ENCODE measurements at regions not wholly inside any gene's neighbourhood (a gene's known extent, or its start where the extent isn't known, plus 50 kb on each side); places are given as distances from the start of the nearest gene placed in this dataset.

DNA sequence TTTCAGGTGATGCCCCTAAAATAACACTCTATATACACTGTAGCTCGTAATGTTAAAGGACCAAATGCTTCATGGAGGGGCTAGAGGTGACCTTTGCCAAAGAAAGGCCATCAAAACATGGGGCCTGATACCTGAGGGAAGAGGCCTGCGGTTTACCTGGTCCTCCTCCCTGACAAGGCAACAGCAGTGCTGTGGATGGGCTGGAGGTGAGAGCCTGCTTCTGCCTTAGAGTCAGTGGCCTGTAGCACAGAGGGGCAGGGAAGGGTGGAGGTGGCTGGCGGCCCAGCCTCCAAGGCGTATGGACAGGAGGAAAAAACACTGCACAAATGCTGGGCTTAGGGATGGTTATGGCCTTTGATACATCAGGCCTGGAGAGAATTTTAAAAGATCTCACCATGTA lies 137.8 kb upstream of the USP38 start:
- H4K5ac ChIP-seq (ENCODE audit: low read length): no peak overlapping the region
- no peak for DNase-seq
- H3K79me2 ChIP-seq (ENCODE audit: control insufficient read depth, insufficient read depth, low read length): no peaks in the 10 kb centered on the region
- H2BK120ac ChIP-seq (ENCODE audit: low read depth, low read length): no peak overlapping the region
- H3K23ac ChIP-seq (ENCODE audit: low read length): no peak overlapping the region
- WGBS (ENCODE audit: extremely low coverage, insufficient coverage, low lambda C conversion rate): no CpG with 5 or more reads among the region's 4 CpGs
- no peak overlapping the region for H2BK15ac ChIP-seq (replicated peaks; ENCODE audit: low read depth)
- no peak overlapping the region for H3K4me3 ChIP-seq (ENCODE audit: low read length)
- H3K27me3 ChIP-seq (ENCODE audit: insufficient read depth, low read length, poor library complexity): no peaks in the 10 kb centered on the region
- no peak overlapping the region for H3K27ac ChIP-seq (ENCODE audit: low read depth, low read length)
- H3K79me1 ChIP-seq (ENCODE audit: low read length): no peaks in the 10 kb centered on the region
- H2BK5ac ChIP-seq (ENCODE audit: low read length): no peak overlapping the region
- no peak overlapping the region for H3K56ac ChIP-seq (ENCODE audit: low read length)
- no peak overlapping the region for H3K4me2 ChIP-seq (ENCODE audit: low read length)
- no peak overlapping the region for H4K8ac ChIP-seq (ENCODE audit: low read depth, low read length)
- no peak overlapping the region for H3K9ac ChIP-seq (ENCODE audit: low read length)
- no peak overlapping the region for H2AK5ac ChIP-seq (ENCODE audit: low read length)
- no peaks in the 10 kb centered on the region for H3K4me1 ChIP-seq (ENCODE audit: control insufficient read depth, low read depth, low read length)
- H3K18ac ChIP-seq (ENCODE audit: low read length): no peak overlapping the region
- H3K36me3 ChIP-seq (ENCODE audit: control insufficient read depth, insufficient read depth, low read length): no peaks in the 10 kb centered on the region
- no peak overlapping the region for H3K4ac ChIP-seq (ENCODE audit: low read depth, low read length)

DNA sequence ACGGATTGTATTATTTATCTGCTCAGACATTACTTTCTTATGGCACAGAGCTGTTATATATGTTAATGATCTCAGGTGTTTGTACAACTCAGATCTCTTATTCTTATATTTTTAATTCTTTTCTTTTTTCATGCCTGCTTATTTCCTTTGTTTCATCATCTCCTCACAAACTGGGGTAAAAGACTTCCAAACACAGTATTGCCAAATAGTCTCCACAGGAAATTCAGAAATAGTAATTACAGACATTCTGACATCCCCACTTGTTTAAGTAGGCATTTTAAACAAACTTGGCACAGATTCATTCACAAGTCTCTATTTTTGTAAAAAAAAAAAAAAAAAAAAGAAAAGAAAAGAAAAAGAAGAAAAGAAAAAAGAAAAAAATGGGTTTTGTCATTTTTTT lies 129.7 kb upstream of the USP38 start:
- H3K4me1 ChIP-seq (ENCODE audit: control insufficient read depth, low read depth, low read length): no peaks in the 10 kb centered on the region
- H2AK5ac ChIP-seq (ENCODE audit: low read length): no peak overlapping the region
- no peak overlapping the region for H3K4me3 ChIP-seq (ENCODE audit: low read length)
- no peak overlapping the region for H2BK120ac ChIP-seq (ENCODE audit: low read depth, low read length)
- no peak overlapping the region for H3K23ac ChIP-seq (ENCODE audit: low read length)
- H3K56ac ChIP-seq (ENCODE audit: low read length): no peak overlapping the region
- no peak overlapping the region for H4K5ac ChIP-seq (ENCODE audit: low read length)
- H3K79me1 ChIP-seq (ENCODE audit: low read length): no peaks in the 10 kb centered on the region
- no peaks in the 10 kb centered on the region for H3K36me3 ChIP-seq (ENCODE audit: control insufficient read depth, insufficient read depth, low read length)
- no peak overlapping the region for H3K9ac ChIP-seq (ENCODE audit: low read length)
- no CpG with 5 or more reads among the region's 1 CpG for WGBS (ENCODE audit: extremely low coverage, insufficient coverage, low lambda C conversion rate)
- H2BK15ac ChIP-seq (replicated peaks; ENCODE audit: low read depth): no peak overlapping the region
- no peak for DNase-seq
- H3K27me3 ChIP-seq (ENCODE audit: insufficient read depth, low read length, poor library complexity): no peaks in the 10 kb centered on the region
- H3K4me2 ChIP-seq (ENCODE audit: low read length): no peak overlapping the region
- H3K4ac ChIP-seq (ENCODE audit: low read depth, low read length): no peak overlapping the region
- no peaks in the 10 kb centered on the region for H3K79me2 ChIP-seq (ENCODE audit: control insufficient read depth, insufficient read depth, low read length)
- no peak overlapping the region for H3K18ac ChIP-seq (ENCODE audit: low read length)
- H4K8ac ChIP-seq (ENCODE audit: low read depth, low read length): no peak overlapping the region
- no peak overlapping the region for H2BK5ac ChIP-seq (ENCODE audit: low read length)
- H3K27ac ChIP-seq (ENCODE audit: low read depth, low read length): no peak overlapping the region

DNA sequence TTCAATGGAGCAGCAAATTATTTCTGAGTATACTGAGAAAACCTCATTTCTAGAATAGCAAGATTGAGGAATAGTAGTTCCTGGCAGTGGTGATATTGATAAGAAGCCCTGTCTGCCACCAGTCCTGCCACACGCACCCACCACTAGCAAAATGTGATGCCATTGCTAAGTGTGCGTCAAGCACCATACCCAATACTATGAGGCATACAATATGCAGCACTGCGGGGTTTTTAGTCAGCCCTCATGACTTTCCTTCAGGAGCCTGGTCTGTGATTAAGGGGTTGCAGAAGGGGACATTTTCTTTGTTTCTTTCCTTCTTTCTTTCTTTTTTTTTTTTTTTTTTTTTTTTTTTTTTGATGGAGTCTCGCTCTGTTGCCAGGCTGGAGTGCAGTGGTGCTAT lies 128.7 kb upstream of the USP38 start:
- no peak overlapping the region for H2BK120ac ChIP-seq (ENCODE audit: low read depth, low read length)

DNA sequence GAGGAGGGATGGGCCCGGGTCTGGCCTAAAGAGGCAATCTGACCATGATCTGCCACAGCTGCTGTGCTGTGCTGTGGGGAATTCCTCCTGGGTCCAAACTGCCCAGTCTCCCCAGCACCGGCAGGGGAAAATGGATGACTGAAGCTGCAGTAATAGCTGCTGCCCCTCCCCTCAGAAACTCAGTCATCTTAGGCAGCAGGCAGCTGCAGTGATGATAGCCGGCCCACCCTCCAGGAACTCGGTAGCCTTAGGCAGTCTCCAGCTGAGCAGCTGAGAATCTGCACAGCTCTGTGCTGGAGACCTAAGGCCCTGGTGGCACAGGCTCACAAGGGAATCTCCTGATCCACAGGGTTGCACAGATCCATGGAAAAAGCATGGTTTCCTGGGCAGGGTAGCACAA lies 113.4 kb upstream of the USP38 start:
- no peaks in the 10 kb centered on the region for H3K36me3 ChIP-seq (ENCODE audit: control insufficient read depth, insufficient read depth, low read length)
- H3K18ac ChIP-seq (ENCODE audit: low read length): no peak overlapping the region
- no peak overlapping the region for H3K56ac ChIP-seq (ENCODE audit: low read length)
- no peaks in the 10 kb centered on the region for H3K79me1 ChIP-seq (ENCODE audit: low read length)
- no peak overlapping the region for H3K4ac ChIP-seq (ENCODE audit: low read depth, low read length)
- no peaks in the 10 kb centered on the region for H3K27me3 ChIP-seq (ENCODE audit: insufficient read depth, low read length, poor library complexity)
- DNase-seq: no peak
- H3K4me1 ChIP-seq (ENCODE audit: control insufficient read depth, low read depth, low read length): no peaks in the 10 kb centered on the region
- H2BK5ac ChIP-seq (ENCODE audit: low read length): no peak overlapping the region
- H3K79me2 ChIP-seq (ENCODE audit: control insufficient read depth, insufficient read depth, low read length): no peaks in the 10 kb centered on the region
- no peak overlapping the region for H3K27ac ChIP-seq (ENCODE audit: low read depth, low read length)
- no peak overlapping the region for H2BK120ac ChIP-seq (ENCODE audit: low read depth, low read length)
- no peak overlapping the region for H3K23ac ChIP-seq (ENCODE audit: low read length)
- WGBS (ENCODE audit: extremely low coverage, insufficient coverage, low lambda C conversion rate): no CpG with 5 or more reads among the region's 4 CpGs
- no peak overlapping the region for H3K4me2 ChIP-seq (ENCODE audit: low read length)
- no peak overlapping the region for H2AK5ac ChIP-seq (ENCODE audit: low read length)
- no peak overlapping the region for H4K8ac ChIP-seq (ENCODE audit: low read depth, low read length)
- no peak overlapping the region for H3K4me3 ChIP-seq (ENCODE audit: low read length)
- H3K9ac ChIP-seq (ENCODE audit: low read length): no peak overlapping the region
- no peak overlapping the region for H4K5ac ChIP-seq (ENCODE audit: low read length)
- H2BK15ac ChIP-seq (replicated peaks; ENCODE audit: low read depth): no peak overlapping the region

More for the DNA sequence above, 128.7 kb upstream of the USP38 start:
- no peaks in the 10 kb centered on the region for H3K79me2 ChIP-seq (ENCODE audit: control insufficient read depth, insufficient read depth, low read length)
- no peak overlapping the region for H2BK5ac ChIP-seq (ENCODE audit: low read length)
- H3K27ac ChIP-seq (ENCODE audit: low read depth, low read length): no peak overlapping the region
- H3K4ac ChIP-seq (ENCODE audit: low read depth, low read length): no peak overlapping the region
- no peak overlapping the region for H3K56ac ChIP-seq (ENCODE audit: low read length)
- no peak for DNase-seq
- no peak overlapping the region for H3K23ac ChIP-seq (ENCODE audit: low read length)
- H3K9ac ChIP-seq (ENCODE audit: low read length): no peak overlapping the region
- H3K18ac ChIP-seq (ENCODE audit: low read length): no peak overlapping the region
- H4K8ac ChIP-seq (ENCODE audit: low read depth, low read length): no peak overlapping the region
- H3K4me3 ChIP-seq (ENCODE audit: low read length): no peak overlapping the region
- H3K4me1 ChIP-seq (ENCODE audit: control insufficient read depth, low read depth, low read length): no peaks in the 10 kb centered on the region
- no peak overlapping the region for H3K4me2 ChIP-seq (ENCODE audit: low read length)
- no peaks in the 10 kb centered on the region for H3K27me3 ChIP-seq (ENCODE audit: insufficient read depth, low read length, poor library complexity)
- no peak overlapping the region for H2BK15ac ChIP-seq (replicated peaks; ENCODE audit: low read depth)
- no peaks in the 10 kb centered on the region for H3K36me3 ChIP-seq (ENCODE audit: control insufficient read depth, insufficient read depth, low read length)
- no peak overlapping the region for H4K5ac ChIP-seq (ENCODE audit: low read length)
- H3K79me1 ChIP-seq (ENCODE audit: low read length): no peaks in the 10 kb centered on the region
- no peak overlapping the region for H2AK5ac ChIP-seq (ENCODE audit: low read length)
- WGBS (ENCODE audit: extremely low coverage, insufficient coverage, low lambda C conversion rate): no CpG with 5 or more reads among the region's 4 CpGs

DNA sequence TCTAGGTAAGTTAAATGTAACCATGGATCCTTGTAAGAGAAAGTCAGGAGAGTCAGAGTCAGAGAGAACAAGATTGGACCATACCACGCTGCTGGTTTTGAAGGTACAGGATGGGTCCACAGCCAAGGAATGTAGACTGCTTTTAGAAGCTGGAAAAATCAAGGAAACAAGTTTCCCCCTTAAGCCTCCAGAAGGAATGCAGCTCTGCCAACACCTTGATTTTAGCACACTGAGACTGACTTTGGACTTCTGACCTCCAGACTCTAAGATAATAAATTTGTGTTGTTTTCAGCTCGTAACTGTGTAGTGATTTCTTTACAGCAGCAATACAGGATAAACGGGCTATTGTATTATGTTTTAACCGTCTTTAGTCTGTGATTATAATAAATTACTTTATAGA lies 108.0 kb upstream of the USP38 start:
- Histone ChIP-seq H3K79me1 (ENCODE audit: low read length) (no peaks in the 10 kb centered on the region), H3K56ac (ENCODE audit: low read length) (no peak overlapping the region), H2AK5ac (ENCODE audit: low read length) (no peak overlapping the region), H3K4me1 (ENCODE audit: control insufficient read depth, low read depth, low read length) (no peaks in the 10 kb centered on the region), H3K36me3 (ENCODE audit: control insufficient read depth, insufficient read depth, low read length) (no peaks in the 10 kb centered on the region), H3K4me2 (ENCODE audit: low read length) (no peak overlapping the region), H2BK120ac (ENCODE audit: low read depth, low read length) (no peak overlapping the region), H3K4ac (ENCODE audit: low read depth, low read length) (no peak overlapping the region), H4K8ac (ENCODE audit: low read depth, low read length) (no peak overlapping the region), H2BK5ac (ENCODE audit: low read length) (no peak overlapping the region), H3K27me3 (ENCODE audit: insufficient read depth, low read length, poor library complexity) (no peaks in the 10 kb centered on the region), H3K23ac (ENCODE audit: low read length) (no peak overlapping the region), H3K9ac (ENCODE audit: low read length) (no peak overlapping the region), H2BK15ac (replicated peaks; ENCODE audit: low read depth) (no peak overlapping the region), H3K4me3 (ENCODE audit: low read length) (no peak overlapping the region), H3K18ac (ENCODE audit: low read length) (no peak overlapping the region), H3K79me2 (ENCODE audit: control insufficient read depth, insufficient read depth, low read length) (no peaks in the 10 kb centered on the region), H3K27ac (ENCODE audit: low read depth, low read length) (no peak overlapping the region), H4K5ac (ENCODE audit: low read length) (no peak overlapping the region)
- DNase-seq: no peak
- WGBS (ENCODE audit: extremely low coverage, insufficient coverage, low lambda C conversion rate): no CpG with 5 or more reads among the region's 4 CpGs

DNA sequence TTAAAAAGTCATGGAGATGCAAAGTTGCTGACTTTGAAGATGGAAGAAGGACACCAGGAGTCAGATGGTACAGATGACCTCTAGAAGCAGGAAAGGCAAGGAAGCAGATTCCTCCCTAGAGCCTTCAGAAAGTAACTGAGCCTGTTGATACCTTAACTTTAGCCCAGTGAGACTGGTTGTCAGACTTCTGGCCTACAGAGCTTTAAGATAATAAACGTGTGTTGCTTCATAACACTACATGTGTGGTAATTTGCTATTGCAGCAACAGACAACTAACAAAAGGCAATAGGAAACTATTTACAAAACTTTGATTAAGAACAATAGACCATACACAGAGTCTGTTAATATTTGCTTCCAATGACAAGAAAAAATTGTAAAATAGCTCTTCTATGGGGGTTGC lies 102.0 kb upstream of the USP38 start:
- no peaks in the 10 kb centered on the region for H3K4me1 ChIP-seq (ENCODE audit: control insufficient read depth, low read depth, low read length)
- WGBS (ENCODE audit: extremely low coverage, insufficient coverage, low lambda C conversion rate): no CpG with 5 or more reads among the region's 1 CpG

More for the DNA sequence above, 102.0 kb upstream of the USP38 start:
- no peak overlapping the region for H3K23ac ChIP-seq (ENCODE audit: low read length)
- H3K36me3 ChIP-seq (ENCODE audit: control insufficient read depth, insufficient read depth, low read length): no peaks in the 10 kb centered on the region
- no peaks in the 10 kb centered on the region for H3K79me2 ChIP-seq (ENCODE audit: control insufficient read depth, insufficient read depth, low read length)
- H3K4me2 ChIP-seq (ENCODE audit: low read length): no peak overlapping the region
- no peak overlapping the region for H4K5ac ChIP-seq (ENCODE audit: low read length)
- no peaks in the 10 kb centered on the region for H3K79me1 ChIP-seq (ENCODE audit: low read length)
- H3K27ac ChIP-seq (ENCODE audit: low read depth, low read length): no peak overlapping the region
- no peak overlapping the region for H2AK5ac ChIP-seq (ENCODE audit: low read length)
- H3K56ac ChIP-seq (ENCODE audit: low read length): no peak overlapping the region
- H3K4ac ChIP-seq (ENCODE audit: low read depth, low read length): no peak overlapping the region
- no peak overlapping the region for H3K4me3 ChIP-seq (ENCODE audit: low read length)
- no peak overlapping the region for H3K9ac ChIP-seq (ENCODE audit: low read length)
- H2BK15ac ChIP-seq (replicated peaks; ENCODE audit: low read depth): no peak overlapping the region
- no peak overlapping the region for H3K18ac ChIP-seq (ENCODE audit: low read length)
- no peaks in the 10 kb centered on the region for H3K27me3 ChIP-seq (ENCODE audit: insufficient read depth, low read length, poor library complexity)
- no peak overlapping the region for H4K8ac ChIP-seq (ENCODE audit: low read depth, low read length)
- no peak for DNase-seq
- H2BK120ac ChIP-seq (ENCODE audit: low read depth, low read length): no peak overlapping the region
- no peak overlapping the region for H2BK5ac ChIP-seq (ENCODE audit: low read length)
